Activated CD8-positive, alpha-beta memory T cell treated with anti-CD3 and anti-CD28 coated beads, Interleukin-2, amount 50 U/mL, for 4 hours (primary cell): ENCODE measurements at regions not wholly inside any gene's neighbourhood (a gene's known extent, or its start where the extent isn't known, plus 50 kb on each side); places are given as distances from the start of the nearest gene placed in this dataset.
"Not testable (repeated sequence)": the region's sequence is repeated elsewhere in the genome, so short reads cannot be mapped to it uniquely, and the experiment has no call there.

ENCODE experiments used
- DNase-seq: peaks from one replicate; pipeline ENCODE4 v3.0.0-alpha.2; 2020

GRCh38 chr7:84729284-84729683 lies 457.6 kb downstream of the SEMA3D start:
- DNase-seq = no peak

GRCh38 chr7:84722734-84723133 lies 464.1 kb downstream of the SEMA3D start:
- no peak for DNase-seq

DNA sequence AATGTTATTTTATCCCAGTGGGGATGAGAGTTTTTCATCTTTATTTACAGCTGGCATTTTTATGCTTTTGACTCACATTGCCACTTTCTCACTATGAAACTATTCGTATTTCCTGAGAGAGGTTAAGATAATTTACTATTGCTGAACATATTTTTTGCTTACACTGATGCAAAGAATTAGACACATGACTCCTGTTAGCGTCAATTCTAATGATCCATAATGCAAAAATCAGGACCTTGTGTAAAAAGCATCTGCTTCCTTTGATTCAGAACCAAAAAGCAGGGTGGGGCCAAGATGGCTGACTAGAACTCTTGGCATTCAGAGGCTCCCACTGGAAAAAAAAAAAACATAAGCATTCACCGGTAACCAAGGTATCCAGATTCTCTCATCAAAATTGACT lies 464.8 kb downstream of the SEMA3D start:
- DNase-seq = no peak

GRCh38 chr7:84720456-84721097 lies 466.3 kb downstream of the SEMA3D start:
- DNase-seq = no peak

- no peak for DNase-seq
Measured at GRCh38 chr7:84714765-84715164, 472.1 kb downstream of the SEMA3D start.

DNA sequence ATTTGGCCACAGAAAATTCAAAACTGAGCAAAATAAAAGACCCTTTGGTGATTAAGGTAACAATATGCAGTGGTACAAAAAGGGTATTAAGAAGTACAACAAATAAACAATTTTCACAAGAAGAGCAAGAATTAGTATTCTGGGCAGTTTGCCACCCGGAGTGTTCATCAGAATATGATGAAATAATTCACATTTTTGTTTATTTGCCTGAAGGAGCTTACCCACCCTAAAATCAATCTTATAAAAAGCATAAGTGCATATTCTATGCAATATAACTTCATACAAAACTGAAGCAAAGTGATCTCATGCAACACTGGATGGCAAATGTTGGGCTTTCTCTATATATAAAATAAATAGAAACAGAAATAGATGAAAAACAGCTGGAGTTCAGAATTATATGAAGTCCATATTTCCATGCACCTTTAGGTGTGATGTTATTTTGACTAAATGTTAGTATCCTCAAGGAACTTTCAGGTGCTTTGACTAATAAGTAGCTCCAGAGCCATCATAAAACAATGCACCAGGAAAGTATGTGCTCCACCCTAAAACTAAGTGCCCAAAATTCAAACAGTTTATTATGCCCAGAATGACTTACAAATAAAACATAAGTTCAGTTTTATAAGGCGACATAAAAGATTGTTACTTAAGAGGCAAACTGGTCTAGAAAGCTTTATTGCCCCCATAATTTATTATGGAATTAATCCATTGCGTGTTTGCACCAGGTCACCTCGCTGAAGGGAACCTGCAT lies 474.3 kb downstream of the SEMA3D start:
- no peak for DNase-seq

GRCh38 chr7:84710538-84710937 lies 476.3 kb downstream of the SEMA3D start:
- DNase-seq = not testable (repeated sequence)

DNA sequence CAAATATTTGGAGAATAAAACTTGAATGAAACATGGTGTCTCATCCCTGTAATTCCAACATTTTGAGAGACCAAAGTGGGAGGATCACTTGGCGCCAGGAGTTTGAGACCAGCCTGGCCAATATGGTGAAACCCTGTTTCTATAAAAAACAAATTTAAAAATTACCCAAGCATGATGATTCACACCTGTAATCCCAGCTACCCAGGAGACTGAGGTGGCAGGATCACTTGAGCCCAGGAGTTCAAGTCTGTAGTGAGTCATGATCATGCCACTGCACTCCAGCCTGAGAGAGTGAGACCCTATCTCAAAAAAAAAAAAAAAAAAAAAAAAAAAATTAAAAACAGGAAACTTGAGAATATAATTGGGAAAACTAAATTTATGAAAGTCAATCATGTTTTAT lies 481.1 kb downstream of the SEMA3D start:
- no peak for DNase-seq

- DNase-seq = no peak
Measured at GRCh38 chr7:84705079-84705478, 481.8 kb downstream of the SEMA3D start.

- DNase-seq = no peak
Measured at GRCh38 chr7:84704380-84704779, 482.5 kb downstream of the SEMA3D start.

DNA sequence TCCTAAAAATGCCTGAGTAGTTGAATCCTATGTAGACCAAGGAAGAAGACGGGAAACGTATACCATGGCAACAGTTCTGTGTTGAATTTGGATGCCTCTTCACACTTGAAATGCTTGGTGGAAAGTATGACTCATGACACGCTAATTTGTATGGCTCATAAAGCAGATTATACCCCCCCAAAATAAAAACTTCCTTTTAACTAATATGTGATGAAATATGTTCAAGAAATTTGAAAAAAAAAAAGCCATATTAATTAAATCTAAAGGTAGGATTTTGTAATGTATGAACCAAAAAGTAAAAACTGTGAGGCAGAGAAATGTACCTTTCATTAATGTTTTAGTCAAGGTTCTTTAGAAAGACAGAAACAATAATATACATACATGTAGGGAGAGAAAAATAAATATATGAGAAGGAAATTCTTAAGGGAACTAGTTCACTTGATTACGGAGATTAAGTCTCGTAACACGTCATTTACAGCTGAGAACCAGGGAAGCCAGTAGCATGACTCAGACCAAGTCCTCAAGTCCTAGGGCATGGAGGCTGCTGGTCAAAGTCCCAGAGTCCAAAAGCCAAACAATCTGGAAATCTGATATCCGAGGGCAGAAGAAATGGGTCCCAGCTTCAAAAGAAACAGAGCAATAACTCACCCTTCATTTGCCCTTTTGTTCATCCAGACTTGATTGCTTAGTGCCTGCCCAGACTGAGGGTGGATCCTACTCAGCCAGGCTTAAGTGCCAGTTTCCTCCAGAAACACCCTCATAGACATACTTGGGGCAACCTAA lies 485.1 kb downstream of the SEMA3D start:
- no peak for DNase-seq

GRCh38 chr7:84700563-84701370 lies 486.1 kb downstream of the SEMA3D start:
- no peak for DNase-seq

DNA sequence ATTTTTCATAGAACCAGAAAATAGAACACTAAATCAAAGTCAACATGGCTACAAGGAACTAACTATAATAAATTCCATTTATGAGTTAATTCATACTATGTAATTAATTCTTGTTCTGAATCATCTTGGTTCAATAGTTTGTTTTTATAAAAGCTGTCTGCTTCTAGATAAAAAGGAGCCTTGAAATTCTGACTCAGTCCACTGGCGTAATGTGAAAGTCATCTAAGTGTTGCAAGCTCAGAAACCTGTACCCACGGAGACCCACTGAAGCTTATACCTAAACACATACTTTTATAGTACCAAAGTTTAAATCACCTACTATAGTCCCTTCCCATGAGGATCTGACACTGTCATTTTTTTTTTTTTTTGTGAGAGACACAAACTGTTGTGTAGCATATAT lies 489.4 kb downstream of the SEMA3D start:
- no peak for DNase-seq

DNA sequence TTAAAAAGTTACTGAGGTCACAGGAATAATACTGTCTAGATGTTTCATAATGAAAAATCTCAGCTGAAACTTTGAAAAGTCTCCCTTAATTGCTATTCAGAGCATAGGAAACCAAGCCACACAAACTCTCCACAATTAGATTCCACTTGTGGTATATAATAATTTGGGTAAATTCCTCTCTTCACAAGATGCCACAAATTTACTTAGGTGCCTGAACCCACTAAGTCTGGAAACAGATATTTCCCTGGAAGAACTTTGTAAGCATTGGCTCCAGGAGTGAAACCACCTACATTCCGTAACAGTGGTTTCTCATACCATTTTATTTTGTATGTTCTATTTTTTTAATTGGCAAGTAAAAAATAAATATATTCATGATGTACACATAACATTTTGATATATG lies 493.4 kb downstream of the SEMA3D start:
- DNase-seq = no peak

DNA sequence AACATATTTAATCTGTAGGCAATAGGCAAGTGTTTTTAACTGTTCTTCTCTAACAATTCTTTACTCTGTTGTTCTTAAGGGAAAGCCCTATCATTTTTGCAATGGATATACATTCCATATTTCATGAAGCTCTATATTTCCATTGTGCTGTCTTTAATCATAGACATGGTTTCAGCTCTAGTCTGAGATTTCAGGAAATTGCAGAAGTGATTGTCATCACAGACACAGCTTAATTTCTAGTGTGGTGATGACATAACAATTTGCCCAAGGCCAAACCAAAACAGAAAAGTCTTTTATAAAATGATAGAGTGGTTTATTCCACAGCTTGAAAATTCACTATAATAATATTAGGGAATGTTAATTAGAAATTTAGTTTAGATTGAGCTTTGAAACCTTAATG lies 494.1 kb upstream of the SEMA3A start:
- no peak for DNase-seq

DNA sequence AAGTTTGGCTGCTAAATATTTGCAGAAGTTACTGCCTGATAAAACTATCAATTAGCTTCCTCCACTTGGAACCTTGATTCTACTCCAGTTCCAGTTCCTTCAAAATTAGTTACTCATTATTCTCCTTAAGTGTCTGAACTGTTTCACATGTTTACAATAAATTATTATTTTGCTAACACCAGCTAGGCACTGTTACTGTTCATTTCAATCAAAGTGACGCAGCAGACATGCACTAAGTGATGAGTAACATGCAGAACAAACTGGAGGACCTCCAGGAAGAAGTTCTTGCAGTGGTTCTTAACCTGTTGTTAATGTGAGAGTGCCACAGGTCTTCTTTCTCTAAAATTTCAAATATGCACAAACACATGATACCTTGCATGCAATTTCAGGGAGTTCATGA lies 491.8 kb upstream of the SEMA3A start:
- no peak for DNase-seq

- no peak for DNase-seq
Measured at GRCh38 chr7:84684836-84685480, 490.4 kb upstream of the SEMA3A start.

- DNase-seq = no peak
Measured at GRCh38 chr7:84682543-84682942, 488.0 kb upstream of the SEMA3A start.

- DNase-seq = no peak
Measured at GRCh38 chr7:84678841-84679240, 484.3 kb upstream of the SEMA3A start.

DNA sequence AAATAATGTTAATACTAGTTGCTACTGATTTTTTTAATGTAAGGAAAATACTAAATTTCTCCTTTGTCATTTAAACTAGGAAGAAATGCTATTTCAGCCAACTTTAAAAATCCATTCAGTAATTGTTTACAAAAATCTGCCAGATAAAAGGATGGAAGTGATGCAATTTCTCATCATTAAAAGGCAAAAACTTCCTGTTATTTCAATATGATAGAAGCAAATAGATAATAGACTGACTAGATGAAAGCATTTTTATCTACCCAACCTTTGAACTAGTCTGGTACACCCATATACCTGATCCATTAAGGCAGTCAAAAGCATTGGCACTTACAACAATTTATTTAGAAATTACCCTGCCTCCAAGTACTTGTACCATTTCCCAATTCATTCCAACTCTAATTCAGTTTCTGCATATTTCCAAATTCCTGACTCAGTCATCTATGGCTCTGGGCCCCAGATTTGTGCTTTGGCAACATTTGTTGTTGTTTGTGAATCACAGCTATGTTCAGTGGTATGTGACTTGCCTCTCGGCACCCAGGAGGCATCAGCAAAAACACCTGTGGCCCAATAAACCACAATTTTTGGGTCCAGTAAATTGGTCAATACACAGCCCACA lies 482.6 kb upstream of the SEMA3A start:
- DNase-seq = no peak

DNA sequence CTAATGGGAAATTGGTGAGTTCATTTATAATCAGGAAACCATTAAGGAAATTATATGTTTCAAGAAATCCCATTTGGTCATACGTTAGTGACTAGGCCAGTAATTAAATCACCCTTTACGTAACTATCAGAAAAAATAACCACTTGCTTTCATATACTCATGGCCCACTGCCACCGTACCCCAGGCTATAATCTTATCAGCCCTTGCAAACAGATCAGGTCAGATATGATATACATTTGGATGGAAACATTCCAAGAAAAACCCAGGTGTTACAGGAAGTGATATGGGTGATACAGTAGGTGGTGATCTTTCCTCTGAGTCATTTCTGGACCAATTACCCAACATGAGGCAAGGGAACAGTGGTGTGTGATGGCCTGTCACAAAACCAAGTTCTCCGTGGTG lies 481.0 kb upstream of the SEMA3A start:
- DNase-seq = no peak
